Fibroblast of mammary gland (primary cell): ENCODE measurements at regions not wholly inside any gene's neighbourhood (a gene's known extent, or its start where the extent isn't known, plus 50 kb on each side); places are given as distances from the start of the nearest gene placed in this dataset.
"Not testable (repeated sequence)": the region's sequence is repeated elsewhere in the genome, so short reads cannot be mapped to it uniquely, and the experiment has no call there.

Experiments
- DNase-seq: peaks from one replicate; pipeline ENCODE4 v3.0.0-alpha.2; 2010; ENCODE audit warnings: low read depth
- H3K4me3 ChIP-seq: 2 replicates; pipeline ENCODE4 v1.5.1; 2011; ENCODE audit warnings: low read depth, mild to moderate bottlenecking, low read length, moderate library complexity; ENCODE audit not compliant: control insufficient read depth
- CTCF ChIP-seq: conservative IDR thresholded peaks from 2 replicates; pipeline ENCODE4 v1.5.1; 2011; ENCODE audit warnings: low read depth, low read length, inconsistent platforms; ENCODE audit not compliant: control insufficient read depth, insufficient read depth

DNA sequence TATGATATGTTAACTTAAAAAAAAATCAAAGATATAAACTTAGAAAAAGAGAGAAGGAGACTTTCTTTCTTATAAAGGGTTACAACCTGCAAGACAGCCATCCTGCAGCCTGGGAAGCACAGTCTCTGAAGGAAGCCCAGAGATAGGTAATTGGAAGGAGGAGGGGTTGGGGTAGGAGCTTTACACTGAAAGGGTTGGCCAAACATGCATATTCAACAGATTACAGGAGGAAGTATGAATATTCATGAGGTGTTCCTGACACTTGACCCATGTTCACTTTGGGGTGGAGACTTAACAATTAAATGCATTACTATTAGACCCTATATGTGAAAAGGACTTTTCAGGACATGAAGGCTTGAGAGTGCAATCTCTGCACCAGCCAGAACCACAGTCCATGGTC lies 71.7 kb upstream of the CDH2 start:
- TF ChIP-seq CTCF = no peak
- H3K4me3 ChIP-seq = no peak overlapping the region
- no peak for DNase-seq

GRCh38 chr18:28240626-28241025 lies 63.7 kb upstream of the CDH2 start:
- not testable (repeated sequence) for DNase-seq, H3K4me3 ChIP-seq

DNA sequence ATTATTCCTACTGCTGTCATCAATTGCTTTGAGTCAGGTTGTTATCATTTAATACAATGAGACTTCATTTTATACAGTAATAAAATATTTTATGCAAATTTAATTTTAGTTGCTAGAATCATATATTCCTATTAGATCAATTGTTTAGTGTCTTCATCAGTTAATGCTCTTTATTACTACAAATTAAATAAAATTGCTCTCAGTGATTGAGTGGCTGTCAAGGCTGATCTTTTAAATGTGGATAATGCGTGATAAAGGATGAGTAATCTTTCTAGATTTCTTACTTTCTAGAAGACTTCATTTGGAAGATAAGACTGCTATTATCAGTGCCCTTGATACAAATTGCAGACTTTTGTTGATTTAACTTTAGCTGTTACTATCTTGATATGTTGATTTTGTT lies 59.6 kb upstream of the CDH2 start:
- DNase-seq = no peak
- H3K4me3 ChIP-seq = no peak overlapping the region
- TF ChIP-seq CTCF = no peak
